ENCODE measurements at regions not wholly inside any gene's neighbourhood (a gene's known extent, or its start where the extent isn't known, plus 50 kb on each side); places are given as distances from the start of the nearest gene placed in this dataset.
"Not testable (repeated sequence)": the region's sequence is repeated elsewhere in the genome, so short reads cannot be mapped to it uniquely, and the experiment has no call there.

DNA sequence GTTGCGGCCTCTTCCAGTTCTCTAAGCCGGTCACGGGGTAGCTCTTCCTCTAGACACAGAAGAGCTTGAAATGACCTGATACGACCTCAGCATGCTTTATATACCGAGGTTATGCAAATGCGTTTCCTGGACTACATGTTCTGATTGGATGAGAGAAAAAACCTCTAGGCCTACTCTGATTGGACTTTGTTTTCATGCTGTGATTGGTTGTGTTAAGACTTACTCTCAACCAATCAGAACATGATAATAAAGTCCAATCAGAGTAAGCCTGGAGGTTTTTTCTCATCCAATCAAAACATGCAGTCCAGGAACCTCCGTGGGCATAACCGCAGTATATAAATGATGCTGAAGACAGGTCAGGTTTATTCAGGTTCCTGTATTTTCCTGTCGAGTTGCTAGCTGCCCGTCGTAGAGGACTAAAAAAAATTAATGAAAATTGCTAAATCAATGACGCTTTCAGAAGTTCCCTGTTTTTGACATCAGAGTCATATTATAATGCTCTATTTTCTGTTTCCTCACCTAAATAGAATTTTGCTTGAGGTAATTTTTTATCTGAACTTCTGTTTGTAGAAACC is 177.4 kb downstream of the POTEB3 start:
- DNase-seq (ENCODE audit: extremely low read depth, low read depth) = peak; percentile 55

DNA sequence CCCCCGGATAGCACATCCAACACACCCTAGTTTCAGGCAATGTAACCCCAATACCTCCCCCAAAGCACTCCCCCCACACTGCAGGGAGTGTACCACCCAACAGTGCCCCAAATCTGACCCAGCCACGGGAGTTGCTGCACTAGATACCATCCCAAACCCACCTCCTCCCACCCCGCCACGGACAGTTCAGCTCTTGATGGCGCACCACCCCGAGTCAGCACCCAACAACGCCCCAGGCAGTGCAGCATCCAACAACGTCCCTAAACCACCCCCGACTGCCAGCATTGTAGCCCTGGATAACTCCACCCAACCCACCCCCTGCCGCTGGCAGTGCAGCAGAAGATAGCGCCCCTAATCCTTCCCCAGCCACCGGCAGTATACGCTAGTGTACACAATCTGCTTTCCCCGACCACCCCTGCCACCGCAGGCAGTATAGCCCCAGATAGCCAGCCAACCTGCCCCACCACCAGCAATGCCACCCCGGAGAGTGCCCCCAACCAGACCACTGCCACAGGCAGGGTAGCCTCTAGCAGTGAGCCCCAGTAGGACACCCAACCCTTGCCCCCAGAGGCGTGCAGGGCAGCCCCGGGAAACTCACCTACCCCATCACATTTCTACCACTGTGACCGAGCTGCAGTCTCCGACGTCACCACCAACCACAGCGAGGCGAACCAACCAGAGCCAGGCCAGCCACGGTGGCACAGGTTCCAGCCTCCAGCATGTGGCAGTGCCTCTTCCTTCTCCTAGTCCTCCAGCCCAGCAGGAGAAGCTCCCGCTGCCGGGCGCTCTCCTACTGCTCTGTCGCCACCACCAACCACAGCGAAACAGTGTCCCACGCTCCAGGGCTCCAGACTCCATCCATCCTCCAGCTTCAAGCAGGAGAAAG is 178.1 kb downstream of the POTEB3 start:
- no peak for DNase-seq (ENCODE audit: extremely low read depth, low read depth)

DNA sequence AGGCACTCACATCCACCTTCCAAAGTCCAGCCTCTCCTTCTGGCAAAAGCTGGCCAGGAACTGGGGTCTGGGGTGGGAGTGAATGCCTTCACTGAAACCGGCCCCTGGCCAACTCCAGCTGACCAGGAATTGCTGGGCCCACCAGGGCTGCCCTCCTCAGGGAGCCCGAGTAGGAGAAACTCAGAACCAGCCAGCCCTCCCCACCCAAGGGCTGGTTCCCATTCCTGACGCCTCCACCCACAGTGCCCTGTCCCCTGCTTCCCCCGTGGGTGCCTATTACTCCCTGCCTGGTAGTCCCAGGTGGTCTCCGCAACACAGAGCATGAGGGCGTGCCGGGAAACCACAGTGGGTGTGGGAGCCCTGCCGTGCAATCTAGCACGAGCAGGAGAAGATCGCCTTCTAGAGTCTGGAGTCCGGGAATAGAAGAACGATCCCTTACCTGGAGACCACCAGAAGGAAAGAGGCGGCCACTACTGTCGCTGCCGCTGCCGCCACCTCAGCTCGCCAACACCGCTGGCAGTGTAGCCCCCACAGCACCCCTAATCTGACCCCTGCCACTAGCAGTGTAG is 178.8 kb downstream of the POTEB3 start:
- no peak for DNase-seq (ENCODE audit: extremely low read depth, low read depth)

DNA sequence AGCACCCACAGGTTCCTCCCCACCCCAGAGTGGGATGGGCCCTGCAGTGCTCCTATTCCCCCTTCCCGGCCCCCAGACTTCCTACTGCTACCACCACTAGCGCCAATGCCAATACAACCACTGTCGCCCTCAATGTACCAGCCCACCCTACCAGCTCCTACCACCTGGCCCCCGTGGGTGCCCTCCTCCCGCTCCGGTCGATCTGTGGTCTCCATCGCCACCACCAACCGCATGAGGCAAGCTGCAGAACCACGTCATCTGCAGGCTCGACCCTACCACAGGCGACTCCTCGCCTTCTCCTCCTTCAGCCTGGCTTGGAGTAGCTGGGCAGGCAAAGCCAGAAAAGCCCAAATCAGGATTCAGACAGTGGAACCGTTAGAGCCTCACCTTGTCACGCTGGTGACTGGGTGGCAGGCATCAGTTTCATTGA is 179.3 kb downstream of the POTEB3 start:
- no peak for DNase-seq (ENCODE audit: extremely low read depth, low read depth)

DNA sequence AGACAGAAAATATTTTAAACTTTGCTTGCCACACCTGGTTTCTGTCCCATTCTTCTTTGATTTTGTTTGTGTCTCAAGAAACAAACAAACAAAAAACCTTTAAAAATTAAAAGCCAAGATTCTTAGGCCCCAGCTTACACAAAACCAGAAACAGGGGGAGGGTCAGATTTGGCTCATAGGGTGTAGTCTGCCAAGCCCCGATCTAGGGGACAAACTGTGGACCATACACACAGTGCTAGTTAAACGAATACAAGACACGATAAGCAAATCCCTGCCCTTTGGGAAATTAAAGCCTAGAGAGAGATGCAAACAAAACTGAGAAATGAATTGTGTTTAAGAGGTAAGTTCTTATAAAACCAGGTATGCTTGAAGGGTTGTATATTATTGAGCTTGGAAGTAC is 181.7 kb downstream of the POTEB3 start:
- not testable (repeated sequence) for DNase-seq (ENCODE audit: extremely low read depth, low read depth)

DNA sequence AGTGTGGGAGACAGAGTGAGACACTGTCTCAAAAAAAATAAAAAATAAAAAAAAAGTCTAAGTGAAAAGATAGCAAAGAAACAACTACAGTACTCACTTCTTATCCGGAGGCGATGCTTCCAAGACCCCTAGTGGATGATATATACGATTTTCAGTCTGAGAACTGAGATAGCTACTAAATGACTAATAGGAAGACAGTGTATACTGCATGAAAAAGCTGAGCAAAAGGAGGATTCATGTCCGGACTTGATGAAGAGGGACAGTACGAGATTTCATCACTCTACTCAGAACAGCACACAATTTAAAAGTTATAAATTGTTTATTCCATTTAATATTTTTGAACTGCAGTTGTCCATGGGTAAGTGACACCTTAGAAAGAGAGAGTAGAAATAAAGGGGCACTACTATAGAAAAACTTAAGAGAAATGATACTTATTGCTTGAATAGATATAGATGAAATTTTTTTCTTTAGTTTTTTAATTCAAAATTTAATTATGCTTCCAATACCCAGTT is 190.7 kb downstream of the POTEB3 start:
- not testable (repeated sequence) for DNase-seq (ENCODE audit: extremely low read depth, low read depth)

Small RNA genes lying in the stretch of these regions (small RNA-seq; reads per million reads assigned to genes)
- 0 reads per million in 2 experiments for gene RNU6-1235P
